OCI-LY3 (cell line): ENCODE measurements at regions not wholly inside any gene's neighbourhood (a gene's known extent, or its start where the extent isn't known, plus 50 kb on each side); places are given as distances from the start of the nearest gene placed in this dataset.

Source experiments
- EZH2phosphoT487 ChIP-seq: fragments of 200-600 bp; shearing (Covaris generic); IDR thresholded peaks from 2 replicates; pipeline ENCODE4 v1.6.1; 2018; ENCODE audit warnings: antibody characterized with exemption, mixed run types, low read depth
- TF ChIP-seq, protein P1 (sequence below): fragments of 200-600, 300-600 bp; sonication (generic); IDR thresholded peaks from 2 replicates; pipeline ENCODE4 v1.5.1; 2014; ENCODE audit warnings: antibody characterized with exemption, low read length, low read depth

- TF ChIP-seq, protein P1, sequence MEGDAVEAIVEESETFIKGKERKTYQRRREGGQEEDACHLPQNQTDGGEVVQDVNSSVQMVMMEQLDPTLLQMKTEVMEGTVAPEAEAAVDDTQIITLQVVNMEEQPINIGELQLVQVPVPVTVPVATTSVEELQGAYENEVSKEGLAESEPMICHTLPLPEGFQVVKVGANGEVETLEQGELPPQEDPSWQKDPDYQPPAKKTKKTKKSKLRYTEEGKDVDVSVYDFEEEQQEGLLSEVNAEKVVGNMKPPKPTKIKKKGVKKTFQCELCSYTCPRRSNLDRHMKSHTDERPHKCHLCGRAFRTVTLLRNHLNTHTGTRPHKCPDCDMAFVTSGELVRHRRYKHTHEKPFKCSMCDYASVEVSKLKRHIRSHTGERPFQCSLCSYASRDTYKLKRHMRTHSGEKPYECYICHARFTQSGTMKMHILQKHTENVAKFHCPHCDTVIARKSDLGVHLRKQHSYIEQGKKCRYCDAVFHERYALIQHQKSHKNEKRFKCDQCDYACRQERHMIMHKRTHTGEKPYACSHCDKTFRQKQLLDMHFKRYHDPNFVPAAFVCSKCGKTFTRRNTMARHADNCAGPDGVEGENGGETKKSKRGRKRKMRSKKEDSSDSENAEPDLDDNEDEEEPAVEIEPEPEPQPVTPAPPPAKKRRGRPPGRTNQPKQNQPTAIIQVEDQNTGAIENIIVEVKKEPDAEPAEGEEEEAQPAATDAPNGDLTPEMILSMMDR: no peak
- TF ChIP-seq EZH2phosphoT487: no peak
These were observed 368.9 kb downstream of the COG6 start for GRCh38 chr13:40024204-40024966.
